GM12878 (cell line): ENCODE measurements at regions not wholly inside any gene's neighbourhood (a gene's known extent, or its start where the extent isn't known, plus 50 kb on each side); places are given as distances from the start of the nearest gene placed in this dataset.

Experiments used
- ATAC-seq: fragments of 200-7000 bp; cut with Tn5 transposase; 3 replicates; pipeline ENCODE4 v1.9.1; 2020; ENCODE audit warnings: mild to moderate bottlenecking, moderate library complexity
- BruUV-seq: library from RNA; stranded (reverse); fragments of 400-500 nt; replicated peaks from 2 replicates; lab custom pipeline; 2021; lab: Mats Ljungman, UMichigan
- CTCF ChIA-PET: fragments of 300-600 bp; sonication (Branson Sonifier 250); formaldehyde crosslinking; extraction: SDS; loops from one replicate; lab custom pipeline; 2021; ENCODE audit warnings: inconsistent platforms; lab: Yijun Ruan, JAX
- POLR2A ChIA-PET: fragments of 350-600 bp; formaldehyde crosslinking; extraction: SDS; loops from one replicate; lab custom pipeline; 2021; ENCODE audit warnings: inconsistent platforms; lab: Charles Lee
- RAD21 ChIA-PET: fragments of 300-600 bp; sonication (Branson Sonifier 250); formaldehyde crosslinking; loops from one replicate; lab custom pipeline; 2023; ENCODE audit warnings: antibody characterized with exemption; ENCODE audit not compliant: unreplicated experiment; lab: Charles Lee
- SMC1A ChIA-PET: fragments of 300-600 bp; sonication (Branson Sonifier 250); formaldehyde crosslinking; loops from one replicate; lab custom pipeline; 2023; ENCODE audit not compliant: unreplicated experiment, uncharacterized antibody; lab: Charles Lee
- DNase-seq: peaks from one replicate; pipeline ENCODE4 v3.0.0-alpha.2; 2011; ENCODE audit warnings: low read depth, low spot score
- FAIRE-seq: peaks from 3 replicates; lab custom pipeline; 2011; peaks lifted over from hg19 to GRCh38; lab: Jason Lieb, UNC
- H2AFZ ChIP-seq: 2 replicates; pipeline ENCODE4 v1.6.0; 2011; ENCODE audit warnings: low read depth, low read length, control low read depth; ENCODE audit not compliant: control insufficient read depth
- H3K27ac ChIP-seq: 2 replicates; pipeline ENCODE4 v1.5.1; 2011; ENCODE audit warnings: control low read depth; ENCODE audit not compliant: control insufficient read depth, insufficient read depth
- H3K27me3 ChIP-seq, 2 experiments: replicated peaks in 1 of 2; 2 replicates each; pipeline versions ENCODE4 v1.6.0 to v1.6.1; 2011; ENCODE audit warnings: low read length in 1 of 2; ENCODE audit not compliant: control insufficient read depth in 2 of 2, insufficient read depth in 2 of 2
- H3K36me3 ChIP-seq, 2 experiments: 2 replicates each; pipeline ENCODE4 v1.5.1; 2011; ENCODE audit warnings: low read length in 1 of 2; ENCODE audit not compliant: control insufficient read depth in 2 of 2, insufficient read depth in 2 of 2
- H3K4me1 ChIP-seq: 2 replicates; pipeline ENCODE4 v1.6.1; 2011; ENCODE audit warnings: mild to moderate bottlenecking, low read length, moderate library complexity, mixed read lengths; ENCODE audit not compliant: control insufficient read depth, insufficient read depth
- H3K4me2 ChIP-seq: 2 replicates; pipeline ENCODE4 v1.6.0; 2011; ENCODE audit warnings: control low read depth; ENCODE audit not compliant: control insufficient read depth, insufficient read depth
- H3K4me3 ChIP-seq: fragments of 200-600 bp; sonication (generic); 2 replicates; pipeline ENCODE4 v1.5.1; 2016
- H3K79me2 ChIP-seq: 2 replicates; pipeline ENCODE4 v1.6.0; 2011; ENCODE audit warnings: low read length; ENCODE audit not compliant: control insufficient read depth, insufficient read depth
- H3K9ac ChIP-seq: 2 replicates; pipeline ENCODE4 v1.8.0; 2011; ENCODE audit warnings: low read length, control low read depth, mixed read lengths; ENCODE audit not compliant: control insufficient read depth, insufficient read depth
- H3K9me3 ChIP-seq: replicated peaks from 3 replicates; pipeline ENCODE4 v1.5.1; 2011; ENCODE audit warnings: mild to moderate bottlenecking, low read length; ENCODE audit not compliant: control insufficient read depth, insufficient read depth
- H4K20me1 ChIP-seq: 2 replicates; pipeline ENCODE4 v1.6.0; 2011; ENCODE audit not compliant: control insufficient read depth, insufficient read depth
- CBX5 ChIP-seq: sonication (generic); IDR thresholded peaks from 2 replicates; pipeline ENCODE4 v1.6.1; 2016; ENCODE audit warnings: low read depth, moderate library complexity, mild to moderate bottlenecking, inconsistent platforms
- KLF5 ChIP-seq: fragments of 450-650 bp; IDR thresholded peaks from 2 replicates; pipeline ENCODE4 v1.6.1; 2014; ENCODE audit warnings: mild to moderate bottlenecking; ENCODE audit not compliant: partially characterized antibody
- NFXL1 ChIP-seq: fragments of 450-650 bp; IDR thresholded peaks from 2 replicates; pipeline ENCODE4 v1.6.1; 2017; ENCODE audit warnings: antibody characterized with exemption, mild to moderate bottlenecking, borderline replicate concordance
- PRDM15 ChIP-seq: fragments of 450-650 bp; formaldehyde crosslinking; IDR thresholded peaks from 2 replicates; pipeline ENCODE4 v1.4.0; 2020; ENCODE audit warnings: mild to moderate bottlenecking, moderate library complexity
- SMAD1 ChIP-seq: fragments of 450-650 bp; IDR thresholded peaks from 2 replicates; pipeline ENCODE4 v1.6.1; 2018; ENCODE audit warnings: mild to moderate bottlenecking, low read depth; ENCODE audit not compliant: partially characterized antibody
- SMC3 ChIP-seq: IDR thresholded peaks from 2 replicates; pipeline ENCODE4 v1.6.1; 2011; ENCODE audit warnings: low read length, improper control_type of control experiment, borderline replicate concordance
- SRF ChIP-seq, 2 experiments: IDR thresholded peaks; 2 replicates each; pipeline ENCODE4 v1.6.1; 2011; ENCODE audit warnings: low read depth in 2 of 2, low read length in 2 of 2, mild to moderate bottlenecking in 1 of 2, moderate library complexity in 1 of 2
- TCF3 ChIP-seq: IDR thresholded peaks from 2 replicates; pipeline ENCODE4 v1.6.1; 2012; ENCODE audit warnings: low read depth, mild to moderate bottlenecking, low read length, borderline replicate concordance; ENCODE audit not compliant: insufficient read depth
- TCF7 ChIP-seq: IDR thresholded peaks from 2 replicates; pipeline ENCODE4 v1.6.1; 2014; ENCODE audit warnings: antibody characterized with exemption, borderline replicate concordance
- USF1 ChIP-seq: IDR thresholded peaks from 2 replicates; pipeline ENCODE4 v1.6.1; 2011; ENCODE audit warnings: borderline replicate concordance, low read depth, mild to moderate bottlenecking, moderate library complexity, mixed read lengths, low read length; ENCODE audit not compliant: insufficient read depth; ENCODE audit errors: extremely low read length
- ZBTB33 ChIP-seq: fragments of 450-650 bp; IDR thresholded peaks from 2 replicates; pipeline ENCODE4 v1.6.1; 2017; ENCODE audit warnings: mild to moderate bottlenecking
- ZNF274 ChIP-seq: IDR thresholded peaks from one replicate; pipeline ENCODE4 v1.8.0; 2011; ENCODE audit not compliant: insufficient read length, insufficient read depth
- ZNF687 ChIP-seq: fragments of 450-650 bp; IDR thresholded peaks from 2 replicates; pipeline ENCODE4 v1.6.1; 2017; ENCODE audit warnings: mild to moderate bottlenecking, moderate library complexity
- WGBS: methylation state at CpG from one replicate; pipeline ENCODE4 v1.1.6; 2016; ENCODE audit warnings: low lambda C conversion rate; ENCODE audit not compliant: insufficient replicate concordance, insufficient coverage; ENCODE audit errors: missing lambda C conversion rate; 5-methylcytosine and 5-hydroxymethylcytosine counted together
- in situ Hi-C: fragments of 300-500 bp; cut with MboI; formaldehyde crosslinking; loops from 9 replicates; pipeline ENCODE4 v1.14.3; 2018; ENCODE audit warnings: mixed read lengths
- intact Hi-C: fragments of 100-400 bp; cut with micrococcal nuclease; formaldehyde crosslinking; loops from one replicate; pipeline ENCODE4 v1.14.2; 2022; ENCODE audit not compliant: unreplicated experiment

GRCh38 chr4:114535725-114536124, 62.9 kb upstream of the UGT8 start:
- intact Hi-C loops = no loop called here
- 0% methylated on average over 1 of the region's 1 CpG for WGBS
- SMC1A ChIA-PET = no interaction called here
- H3K4me2 ChIP-seq = no peak overlapping the region
- BruUV-seq = no TSS peak
- ATAC-seq (no peak), FAIRE-seq (no peak), DNase-seq (no peak)
- no peaks in the 10 kb centered on the region for H3K9me3 ChIP-seq
- no peak overlapping the region for H2AFZ ChIP-seq
- no peaks in the 10 kb centered on the region for H3K36me3 ChIP-seq
- H3K27ac ChIP-seq = no peak overlapping the region
- no peaks in the 10 kb centered on the region for H4K20me1 ChIP-seq
- no peaks in the 10 kb centered on the region for H3K4me1 ChIP-seq
- H3K9ac ChIP-seq = no peak overlapping the region
- CTCF ChIA-PET = no interaction called here
- no peak overlapping the region for H3K4me3 ChIP-seq
- RAD21 ChIA-PET = no interaction called here
- in situ Hi-C loops = no loop called here
- no peaks in the 10 kb centered on the region for H3K79me2 ChIP-seq
- no peaks in the 10 kb centered on the region for H3K27me3 ChIP-seq
- POLR2A ChIA-PET = no interaction called here
- TF ChIP-seq SRF (IDR thresholded peaks at IDR 0.05; ENCODE audit: low read depth in 2 of 2, low read length in 2 of 2) (no peak), USF1 (no peak), CBX5 (no peak), PRDM15 (CRISPR knock-in tag) (no peak), ZNF687 (no peak), SMC3 (no peak), ZNF274 (no peak), ZBTB33 (no peak), SMAD1 (no peak), NFXL1 (no peak), TCF3 (no peak), KLF5 (no peak), TCF7 (no peak)
